GM21619 (cell line): ENCODE measurements at regions not wholly inside any gene's neighbourhood (a gene's known extent, or its start where the extent isn't known, plus 50 kb on each side); places are given as distances from the start of the nearest gene placed in this dataset.
"Not testable (repeated sequence)": the region's sequence is repeated elsewhere in the genome, so short reads cannot be mapped to it uniquely, and the experiment has no call there.

ENCODE experiments used
- ATAC-seq: cut with Tn5 transposase; IDR thresholded peaks from one replicate; pipeline ENCODE4 v1.9.1; 2021; ENCODE audit not compliant: unreplicated experiment

DNA sequence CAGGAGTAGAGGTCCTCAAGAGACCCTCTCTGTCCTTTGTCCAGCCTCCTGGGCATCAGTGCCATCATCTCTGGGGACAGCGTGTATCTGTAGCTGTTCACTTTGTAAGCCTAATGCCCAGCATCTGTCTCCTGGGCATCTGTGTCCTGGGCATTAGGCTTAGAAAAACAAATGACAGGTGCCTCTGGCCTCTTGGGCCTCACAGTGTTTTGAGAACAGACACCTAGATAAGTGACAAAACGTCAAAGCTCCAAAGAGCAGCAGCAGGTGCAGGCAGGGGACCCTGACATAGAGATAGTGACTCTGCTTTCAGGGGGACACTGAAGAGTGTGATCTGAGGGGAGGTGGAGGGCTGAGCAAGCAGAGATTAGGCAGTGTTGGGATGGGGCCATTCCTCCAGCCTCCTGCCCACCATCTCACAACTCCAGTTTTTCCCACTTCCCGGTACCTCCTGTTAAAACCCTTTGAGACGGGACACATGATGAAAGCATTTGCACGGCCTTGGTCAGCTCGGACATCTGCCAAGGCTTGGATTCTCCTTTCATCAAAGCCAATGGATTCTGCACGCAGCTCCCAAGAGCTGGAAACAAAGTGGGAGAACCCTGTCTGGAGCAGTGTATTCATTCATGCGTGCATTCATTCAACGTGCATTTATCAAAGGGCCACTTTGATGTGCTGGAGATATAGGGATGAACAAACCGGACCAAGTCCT, 55.5 kb upstream of the CD93 start:
- ATAC-seq: no peak

DNA sequence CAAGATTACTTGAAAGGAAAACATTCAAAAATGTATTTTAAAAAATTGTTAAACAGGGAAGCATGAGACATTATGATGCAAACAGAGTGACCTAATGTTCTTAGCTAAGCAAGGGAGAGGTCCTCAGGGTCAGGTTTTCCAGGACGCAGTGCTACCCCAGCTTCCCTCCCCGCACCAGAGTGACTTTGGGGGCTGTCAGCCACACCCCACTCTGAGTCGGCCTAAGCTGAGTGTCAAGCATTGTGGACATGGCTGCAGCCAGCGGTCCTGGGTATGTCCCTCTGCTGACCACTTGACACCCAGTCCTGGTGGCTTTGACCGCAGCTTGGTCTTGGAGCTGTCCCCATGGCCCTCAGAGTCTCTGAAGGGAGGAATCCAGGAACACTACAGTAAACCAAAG, 54.9 kb upstream of the CD93 start:
- ATAC-seq: no peak

DNA sequence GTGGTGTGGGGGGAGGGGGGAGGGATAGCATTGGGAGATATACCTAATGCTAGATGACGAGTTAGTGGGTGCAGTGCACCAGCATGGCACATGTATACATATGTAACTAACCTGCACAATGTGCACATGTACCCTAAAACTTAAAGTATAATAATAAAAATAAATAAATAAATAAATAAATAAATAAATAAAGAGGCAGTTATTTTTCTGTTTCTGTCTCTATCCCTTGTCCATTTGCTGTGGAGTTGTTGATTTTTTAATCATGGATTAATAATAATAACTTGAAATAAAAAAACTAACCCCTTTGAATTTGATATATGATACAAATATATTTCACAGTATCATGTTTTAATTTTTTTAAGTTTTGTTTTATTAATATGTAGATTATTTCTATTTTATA, 53.9 kb upstream of the CD93 start:
- ATAC-seq: not testable (repeated sequence)

DNA sequence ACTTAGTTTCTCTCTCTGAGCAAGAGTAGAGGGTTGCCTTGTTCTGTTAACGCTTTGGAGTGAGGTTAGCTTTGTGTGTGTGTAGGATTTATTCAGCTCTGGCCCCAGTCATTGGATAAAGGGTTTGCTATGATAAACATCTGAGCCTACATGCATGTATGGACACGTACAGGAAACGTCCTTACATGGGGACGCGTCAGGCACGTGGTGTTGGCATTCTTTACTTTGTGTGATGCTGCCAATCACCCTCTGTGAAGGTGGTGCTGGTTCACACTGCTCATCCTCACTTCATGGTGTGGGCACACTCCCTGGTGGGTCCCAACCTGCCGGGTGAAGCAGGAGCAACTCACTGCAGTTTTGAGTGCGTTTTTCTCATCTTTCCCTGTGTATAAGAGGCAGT, 53.4 kb upstream of the CD93 start:
- ATAC-seq: no peak

DNA sequence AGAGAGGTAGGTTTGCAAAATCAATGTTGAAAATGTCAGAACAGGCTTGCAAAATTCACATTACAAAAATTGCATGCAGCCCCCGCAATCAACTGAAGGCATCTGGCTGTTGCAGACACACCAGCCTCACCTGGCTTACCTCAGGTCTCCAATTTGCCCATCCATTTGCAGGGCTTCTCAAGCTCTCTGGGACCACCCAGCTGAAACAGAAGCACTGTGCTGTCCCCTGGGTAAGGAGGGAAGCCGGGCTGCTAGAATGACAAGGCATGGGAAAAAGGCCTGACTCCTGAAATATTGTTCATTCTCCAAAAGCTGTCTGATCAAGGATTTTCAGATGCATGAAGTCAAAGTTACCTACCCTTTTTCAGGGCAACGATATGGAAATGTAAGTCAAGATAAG, 52.6 kb upstream of the CD93 start:
- ATAC-seq: no peak

DNA sequence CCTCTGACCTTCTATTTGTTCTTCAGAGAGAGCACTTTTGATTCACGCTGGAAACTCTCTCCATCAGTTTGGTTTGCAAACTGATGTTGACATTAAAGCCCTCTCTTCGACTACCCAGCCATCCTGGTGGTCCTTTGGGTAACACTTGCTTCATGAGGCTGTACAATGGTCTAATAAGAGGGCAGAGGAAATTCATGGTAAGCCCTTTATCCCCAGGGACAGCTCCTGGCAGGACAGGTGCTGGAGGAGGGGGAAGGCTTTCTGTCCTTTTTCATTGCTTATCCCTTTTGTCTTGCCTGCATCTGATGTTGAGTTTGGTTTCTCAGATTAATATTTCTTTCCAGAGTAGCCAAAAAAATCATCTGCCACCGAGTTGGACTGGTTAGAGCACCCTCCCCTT, 52.1 kb upstream of the CD93 start:
- ATAC-seq: no peak

DNA sequence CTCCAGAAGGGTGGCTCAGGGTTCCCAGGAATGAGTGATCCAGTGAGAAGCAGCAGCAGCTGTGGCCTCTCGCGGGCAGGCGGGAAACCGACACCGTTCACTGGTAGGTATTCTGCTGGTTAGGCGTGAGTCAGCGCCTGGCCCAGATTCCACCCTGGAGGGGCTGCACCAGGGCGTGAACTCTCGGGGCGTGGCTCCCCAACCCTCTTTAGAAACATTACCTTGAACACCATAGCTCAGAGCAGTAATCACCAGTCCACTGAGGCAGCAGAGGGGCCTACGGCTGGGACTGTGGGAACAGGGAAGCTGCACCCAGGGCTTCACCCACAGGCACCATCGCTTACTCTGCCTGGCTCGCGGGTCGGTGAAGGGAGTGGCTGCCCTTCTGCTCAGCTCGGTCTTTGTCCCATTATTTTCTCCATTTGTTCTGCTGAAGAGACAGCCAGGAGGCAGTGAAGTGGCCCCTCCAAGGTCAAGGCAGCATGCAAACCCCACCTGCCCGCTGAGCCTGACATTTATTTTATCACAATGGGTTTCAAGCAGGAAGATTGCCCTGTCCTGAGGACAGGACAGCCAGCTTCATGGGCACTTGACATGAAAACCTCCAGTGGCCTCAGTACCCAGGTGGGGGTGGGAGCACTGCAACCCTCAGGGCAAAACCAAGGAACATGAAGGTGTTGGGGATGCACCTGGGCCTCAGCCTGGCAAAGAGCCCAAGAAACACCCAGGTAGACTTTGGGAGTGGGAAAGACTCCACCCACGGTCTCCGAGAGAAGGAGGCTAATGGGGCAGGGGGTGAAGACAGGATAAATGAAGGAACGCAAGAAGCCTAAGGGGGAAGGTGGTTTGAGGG, 51.0 kb upstream of the CD93 start:
- no peak for ATAC-seq

DNA sequence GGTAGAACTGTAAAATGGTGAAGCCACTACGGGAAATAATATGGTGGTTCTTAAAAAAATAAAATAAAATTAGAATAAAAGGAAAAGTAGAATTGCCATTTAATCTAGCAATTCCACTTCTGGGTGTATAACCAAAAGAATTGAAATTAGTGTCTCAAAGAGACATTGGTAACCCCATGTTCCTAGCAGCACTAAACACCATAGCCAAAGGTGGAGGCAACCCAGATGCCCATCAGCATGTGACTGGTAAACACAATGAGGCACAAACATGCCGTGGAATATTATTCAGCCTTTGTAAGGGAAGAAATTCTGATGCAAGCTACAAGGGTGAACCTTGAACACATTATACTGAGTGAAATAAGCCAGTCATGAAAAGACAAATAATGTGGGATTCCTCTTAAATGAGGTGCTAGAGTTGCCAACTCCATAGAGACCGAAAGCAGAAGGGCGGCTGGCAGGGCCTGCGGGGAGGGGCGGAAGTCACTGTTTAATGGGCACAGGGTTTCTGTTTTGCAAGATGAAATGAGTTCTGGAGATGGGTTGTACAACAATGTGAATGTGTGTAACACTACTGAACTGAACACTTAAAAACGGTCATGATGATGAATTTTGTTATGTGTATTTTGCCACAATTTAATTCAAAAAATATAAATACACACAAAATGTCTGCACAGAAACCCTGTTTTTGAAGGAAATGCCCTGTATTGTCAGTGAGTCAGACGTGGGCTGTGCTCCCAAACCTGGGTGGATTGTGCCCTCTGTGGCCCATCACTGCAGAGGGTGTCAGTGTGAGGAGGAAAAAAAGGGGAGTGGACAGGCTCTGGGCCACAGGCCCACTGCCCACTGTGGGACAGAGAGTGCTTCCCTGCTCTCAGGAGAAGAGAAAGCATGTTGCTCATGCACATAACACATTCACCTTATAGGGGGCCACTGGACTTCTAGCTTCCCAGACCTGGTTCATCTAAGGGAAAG, 49.6 kb upstream of the CD93 start:
- ATAC-seq: no peak
